ENCODE measurements at regions not wholly inside any gene's neighbourhood (a gene's known extent, or its start where the extent isn't known, plus 50 kb on each side); places are given as distances from the start of the nearest gene placed in this dataset.

- Mint-ChIP-seq H3K4me1 (no peaks in the 10 kb centered on the region), H3K9me3 (peaks cover 0 to 5% of the 10 kb centered on the region in 2 donors)
- no peak for ATAC-seq (replicated peaks)
Observed at GRCh38 chr18:55137602-55138001, 178.3 kb upstream of the CCDC68 start.

GRCh38 chr18:55136864-55137263 is 177.6 kb upstream of the CCDC68 start:
- no peak overlapping the region for H3K4me3 Mint-ChIP-seq
- ATAC-seq (replicated peaks) (no peak), DNase-seq (no peak)
- H3K27ac Mint-ChIP-seq, result no peak overlapping the region
- peaks cover 0 to 5% of the 10 kb centered on the region in 2 donors for H3K9me3 Mint-ChIP-seq
- no peaks in the 10 kb centered on the region for H3K4me1 Mint-ChIP-seq
- H3K36me3 Mint-ChIP-seq, result peaks cover 0 to 2% of the 10 kb centered on the region in 2 donors
- H3K27me3 Mint-ChIP-seq, result peaks cover 29% of the 10 kb centered on the region in 2 donors

More at GRCh38 chr18:55137602-55138001, 178.3 kb upstream of the CCDC68 start:
- Mint-ChIP-seq H3K4me3 (no peak overlapping the region), H3K36me3 (peaks cover 0 to 2% of the 10 kb centered on the region in 2 donors), H3K27me3 (peaks cover 29% of the 10 kb centered on the region in 2 donors), H3K27ac (no peak overlapping the region)
- no peak for DNase-seq

GRCh38 chr18:55136258-55136657 is 177.0 kb upstream of the CCDC68 start:
- Mint-ChIP-seq H3K9me3 (peaks cover 0 to 5% of the 10 kb centered on the region in 2 donors), H3K4me3 (no peak overlapping the region), H3K27me3 (peaks cover 29% of the 10 kb centered on the region in 2 donors), H3K36me3 (peaks cover 0 to 2% of the 10 kb centered on the region in 2 donors), H3K27ac (no peak overlapping the region), H3K4me1 (no peaks in the 10 kb centered on the region)
- peak in 1 of 2 donors; percentile 46 for ATAC-seq (replicated peaks)
- DNase-seq, result no peak

DNA sequence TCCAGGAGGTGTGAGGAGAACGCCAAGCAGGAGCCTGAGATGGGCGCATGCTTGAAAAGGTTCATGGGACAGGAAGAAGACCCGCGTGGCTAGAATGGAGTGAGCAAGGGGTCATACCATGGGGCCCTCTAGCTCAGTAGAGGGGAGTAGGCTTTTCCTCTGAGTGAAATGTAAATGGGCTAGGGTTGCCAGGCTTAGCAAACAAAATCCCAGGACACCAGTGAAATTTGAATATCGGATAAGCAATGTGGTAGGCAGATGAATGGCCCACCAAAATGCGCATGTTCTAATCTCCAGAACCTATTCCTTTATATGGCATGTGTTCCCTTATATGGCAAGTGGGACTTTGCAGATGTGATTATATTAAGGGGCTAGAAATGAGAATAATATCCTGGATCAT is 174.1 kb upstream of the CCDC68 start:
- DNase-seq, result no peak
- H3K4me1 Mint-ChIP-seq, result no peaks in the 10 kb centered on the region
- no peak overlapping the region for H3K27ac Mint-ChIP-seq
- peaks cover 0 to 2% of the 10 kb centered on the region in 2 donors for H3K36me3 Mint-ChIP-seq
- peaks cover 0 to 5% of the 10 kb centered on the region in 2 donors for H3K9me3 Mint-ChIP-seq
- peaks cover 25 to 27% of the 10 kb centered on the region in 2 donors for H3K27me3 Mint-ChIP-seq
- H3K4me3 Mint-ChIP-seq, result no peak overlapping the region
- no peak for ATAC-seq (replicated peaks)

DNA sequence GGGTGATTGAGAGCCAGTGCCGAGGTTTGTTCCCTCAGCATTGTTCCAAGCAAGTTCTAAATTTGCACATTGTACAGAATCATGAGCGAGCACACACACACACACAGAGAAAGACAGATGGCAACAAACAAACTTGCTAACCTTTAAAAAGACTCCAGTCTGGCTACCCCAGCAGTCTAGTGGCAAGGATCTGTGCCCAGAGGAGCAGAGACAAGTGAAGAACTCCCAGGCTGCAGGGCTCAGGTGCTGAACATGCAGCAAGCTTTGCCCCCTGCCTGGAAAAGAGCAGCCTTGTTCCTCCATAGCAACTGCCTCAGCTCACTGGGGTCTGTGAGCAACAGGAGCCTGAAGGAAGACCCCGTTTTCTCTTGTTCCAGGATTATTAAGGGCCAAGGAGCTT is 169.2 kb upstream of the CCDC68 start:
- Mint-ChIP-seq H3K36me3 (peaks cover 0 to 4% of the 10 kb centered on the region in 2 donors), H3K27me3 (peaks cover 8 to 11% of the 10 kb centered on the region in 2 donors), H3K4me3 (no peak overlapping the region), H3K27ac (no peak overlapping the region), H3K9me3 (peaks cover 7 to 8% of the 10 kb centered on the region in 2 donors), H3K4me1 (no peaks in the 10 kb centered on the region)
- ATAC-seq (replicated peaks) (no peak), DNase-seq (no peak)

DNA sequence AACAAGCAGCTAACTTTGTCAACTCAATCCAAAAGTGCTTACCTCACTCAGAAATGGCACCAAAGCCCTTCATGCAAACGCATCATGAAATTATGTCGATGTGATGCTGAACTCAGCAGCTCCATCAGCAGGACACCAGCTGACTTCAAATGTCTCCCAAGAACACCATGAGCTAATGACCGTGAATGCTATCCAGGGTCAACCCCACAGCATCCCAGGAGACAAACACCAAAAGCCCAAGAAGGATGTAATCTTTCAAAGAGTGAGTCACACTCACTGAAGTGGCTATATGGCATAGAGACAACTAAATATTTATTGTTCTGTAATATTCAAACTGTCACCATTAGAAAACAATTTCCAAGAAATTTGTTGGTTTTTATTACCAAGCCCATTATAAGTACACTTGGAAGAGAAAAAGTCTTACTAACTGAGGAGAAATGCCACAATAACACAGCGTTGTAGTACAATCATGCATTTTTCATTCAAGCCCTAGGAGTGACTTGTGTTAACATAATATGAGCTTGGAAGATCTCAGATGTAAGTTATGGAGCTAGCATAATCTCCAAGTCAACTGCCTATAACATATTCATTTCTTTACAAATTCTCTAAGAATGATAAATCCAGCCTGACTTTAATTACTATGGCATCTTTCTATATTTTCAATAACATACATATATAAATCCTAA is 165.0 kb upstream of the CCDC68 start:
- H3K4me3 Mint-ChIP-seq, result no peak overlapping the region
- no peak for ATAC-seq (replicated peaks)
- H3K36me3 Mint-ChIP-seq, result peaks cover 0 to 2% of the 10 kb centered on the region in 2 donors
- peaks cover 3 to 10% of the 10 kb centered on the region in 2 donors for H3K4me1 Mint-ChIP-seq
- H3K27ac Mint-ChIP-seq, result no peak overlapping the region
- peaks cover 7 to 9% of the 10 kb centered on the region in 2 donors for H3K9me3 Mint-ChIP-seq
- peaks cover 0 to under 1% of the 10 kb centered on the region in 2 donors for H3K27me3 Mint-ChIP-seq
- no peak for DNase-seq

GRCh38 chr18:55123361-55123760 is 164.1 kb upstream of the CCDC68 start:
- no peaks in the 10 kb centered on the region for H3K27me3 Mint-ChIP-seq
- no peak for ATAC-seq (replicated peaks)
- H3K27ac Mint-ChIP-seq, result no peak overlapping the region
- H3K9me3 Mint-ChIP-seq, result peaks cover 7 to 9% of the 10 kb centered on the region in 2 donors
- no peak for DNase-seq
- peaks cover 0 to 2% of the 10 kb centered on the region in 2 donors for H3K36me3 Mint-ChIP-seq
- no peak overlapping the region for H3K4me3 Mint-ChIP-seq
- H3K4me1 Mint-ChIP-seq, result peaks cover 3 to 10% of the 10 kb centered on the region in 2 donors

DNA sequence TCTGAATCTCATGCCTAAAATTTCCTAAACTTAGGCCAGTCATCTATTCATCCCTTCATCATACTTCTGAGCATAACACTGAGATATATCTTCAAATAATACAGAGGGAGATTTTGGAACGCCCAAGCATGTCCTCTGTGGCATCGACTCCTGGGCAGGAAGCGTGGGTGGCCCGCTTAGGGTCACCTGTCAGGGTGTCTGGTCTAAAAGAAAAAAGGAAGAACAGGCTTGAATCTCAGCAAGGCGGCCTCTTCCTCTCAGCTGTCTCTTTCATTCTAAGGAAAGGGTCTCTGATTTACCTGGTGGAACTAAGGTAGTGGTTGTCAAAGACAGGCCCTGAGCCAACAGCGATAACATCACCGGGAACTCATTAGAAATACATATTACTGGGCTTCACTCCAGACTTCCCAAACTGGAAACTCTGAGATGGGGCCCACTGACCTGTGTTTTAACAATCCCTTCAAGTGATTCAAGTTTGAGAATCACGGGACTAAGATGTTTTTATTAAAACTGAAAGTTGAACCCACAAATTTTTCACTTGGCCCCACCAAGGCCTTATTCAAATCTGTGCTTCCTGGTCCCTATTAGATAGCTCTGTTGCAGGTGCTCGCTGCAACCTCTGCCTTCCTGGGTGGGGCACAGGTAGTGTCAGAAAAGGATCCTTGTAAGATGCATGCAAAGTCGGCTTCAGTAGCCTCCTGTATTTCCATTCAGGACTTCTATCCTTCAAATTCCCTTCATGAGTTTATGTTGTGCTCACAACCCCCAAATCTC is 162.3 kb upstream of the CCDC68 start:
- ATAC-seq (replicated peaks) (no peak), DNase-seq (no peak)
- Mint-ChIP-seq H3K36me3 (no peaks in the 10 kb centered on the region), H3K27me3 (no peaks in the 10 kb centered on the region), H3K27ac (no peak overlapping the region), H3K4me1 (peaks cover 3 to 10% of the 10 kb centered on the region in 2 donors), H3K9me3 (peaks cover 0 to 5% of the 10 kb centered on the region in 2 donors), H3K4me3 (no peak overlapping the region)

- H3K27ac Mint-ChIP-seq, result no peak overlapping the region
- H3K27me3 Mint-ChIP-seq, result no peaks in the 10 kb centered on the region
- DNase-seq (no peak), ATAC-seq (replicated peaks) (no peak)
- H3K4me1 Mint-ChIP-seq, result peaks cover 3 to 10% of the 10 kb centered on the region in 2 donors
- no peaks in the 10 kb centered on the region for H3K36me3 Mint-ChIP-seq
- H3K9me3 Mint-ChIP-seq, result peaks cover 0 to 5% of the 10 kb centered on the region in 2 donors
- H3K4me3 Mint-ChIP-seq, result no peak overlapping the region
Observed at GRCh38 chr18:55120896-55121295, 161.6 kb upstream of the CCDC68 start.

- ATAC-seq (replicated peaks) (no peak), DNase-seq (no peak)
- H3K36me3 Mint-ChIP-seq, result no peaks in the 10 kb centered on the region
- H3K4me3 Mint-ChIP-seq, result no peak overlapping the region
- H3K27ac Mint-ChIP-seq, result no peak overlapping the region
- H3K27me3 Mint-ChIP-seq, result no peaks in the 10 kb centered on the region
- peaks cover 0 to 5% of the 10 kb centered on the region in 2 donors for H3K9me3 Mint-ChIP-seq
- peaks cover 3 to 10% of the 10 kb centered on the region in 2 donors for H3K4me1 Mint-ChIP-seq
Observed at GRCh38 chr18:55119434-55119833, 160.2 kb upstream of the CCDC68 start.

DNA sequence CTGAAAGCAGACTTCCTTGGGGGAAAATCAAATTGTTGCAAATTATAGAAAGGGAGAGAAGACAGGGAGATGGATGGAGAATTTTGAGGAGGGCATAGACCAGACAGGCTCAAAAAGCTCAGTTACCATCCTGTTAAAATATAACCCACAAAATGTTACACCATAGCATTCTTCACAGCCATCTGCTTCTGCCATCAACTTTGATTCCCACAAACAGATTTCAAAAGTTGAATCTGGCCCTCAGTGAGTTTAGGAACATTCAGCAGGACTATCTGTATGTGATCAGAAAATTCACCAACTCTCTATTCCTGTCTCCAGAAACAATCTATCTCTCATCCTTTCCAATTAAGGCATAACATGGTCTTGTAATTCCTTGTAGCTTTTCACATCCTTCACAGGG is 159.8 kb upstream of the CCDC68 start:
- ATAC-seq (replicated peaks) (no peak), DNase-seq (no peak)
- Mint-ChIP-seq H3K36me3 (no peaks in the 10 kb centered on the region), H3K4me3 (no peak overlapping the region), H3K9me3 (peaks cover 0 to 5% of the 10 kb centered on the region in 2 donors), H3K4me1 (peaks cover 3 to 10% of the 10 kb centered on the region in 2 donors), H3K27ac (no peak overlapping the region), H3K27me3 (no peaks in the 10 kb centered on the region)

GRCh38 chr18:55116863-55117262 is 157.6 kb upstream of the CCDC68 start:
- H3K4me3 Mint-ChIP-seq, result no peak overlapping the region
- peaks cover 0 to 3% of the 10 kb centered on the region in 2 donors for H3K9me3 Mint-ChIP-seq
- DNase-seq (no peak), ATAC-seq (replicated peaks) (no peak)
- H3K4me1 Mint-ChIP-seq, result peaks cover under 1 to 6% of the 10 kb centered on the region in 2 donors
- H3K27me3 Mint-ChIP-seq, result peaks cover 0 to 13% of the 10 kb centered on the region in 2 donors
- H3K36me3 Mint-ChIP-seq, result no peaks in the 10 kb centered on the region
- no peak overlapping the region for H3K27ac Mint-ChIP-seq

DNA sequence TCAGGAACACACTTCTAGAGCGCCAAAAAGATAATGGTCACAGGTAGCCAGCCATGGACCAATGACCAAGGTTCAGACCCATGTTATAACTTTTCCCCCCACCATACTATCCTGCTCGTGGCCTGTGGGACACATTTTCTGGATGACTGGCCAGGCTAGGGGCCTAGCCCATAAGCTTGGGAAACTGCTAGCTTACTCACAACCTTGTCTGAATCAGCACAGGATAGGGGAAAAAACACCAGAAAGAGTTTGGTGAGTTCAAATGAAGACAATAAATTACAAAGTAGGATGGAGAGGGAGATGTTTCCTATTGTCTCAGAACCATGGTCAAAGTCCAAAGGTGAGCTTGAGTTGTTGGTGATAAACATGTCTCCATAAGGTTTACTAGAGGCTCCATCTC is 156.3 kb upstream of the CCDC68 start:
- Mint-ChIP-seq H3K27me3 (peaks cover 0 to 13% of the 10 kb centered on the region in 2 donors), H3K36me3 (no peaks in the 10 kb centered on the region), H3K27ac (no peak overlapping the region), H3K4me3 (no peak overlapping the region), H3K4me1 (no peaks in the 10 kb centered on the region), H3K9me3 (no peaks in the 10 kb centered on the region)
- DNase-seq (no peak), ATAC-seq (replicated peaks) (no peak)

DNA sequence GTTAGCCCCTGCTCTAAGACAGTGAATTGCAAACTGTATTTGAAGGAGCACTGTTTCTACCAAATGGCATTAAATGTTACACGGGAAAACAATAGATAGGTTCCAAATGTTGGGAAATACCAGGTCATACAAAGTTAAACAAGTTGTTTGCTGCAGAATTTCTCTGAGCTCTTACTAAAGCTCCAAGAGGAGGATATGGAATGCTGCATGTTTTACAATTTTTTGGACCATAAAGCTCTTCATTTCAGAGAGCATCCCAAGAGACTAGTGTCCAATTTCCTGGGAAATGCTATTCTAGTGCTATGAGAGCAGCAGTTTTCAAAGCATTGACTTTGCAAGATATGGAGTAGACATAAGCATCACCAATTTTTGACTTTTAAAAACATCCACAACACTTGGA is 155.6 kb upstream of the CCDC68 start:
- ATAC-seq (replicated peaks), result no peak
- Mint-ChIP-seq H3K4me1 (peaks cover 0 to 2% of the 10 kb centered on the region in 2 donors), H3K9me3 (no peaks in the 10 kb centered on the region), H3K4me3 (no peak overlapping the region), H3K27ac (no peak overlapping the region), H3K36me3 (no peaks in the 10 kb centered on the region), H3K27me3 (peaks cover 0 to 13% of the 10 kb centered on the region in 2 donors)
- DNase-seq, result no peak

DNA sequence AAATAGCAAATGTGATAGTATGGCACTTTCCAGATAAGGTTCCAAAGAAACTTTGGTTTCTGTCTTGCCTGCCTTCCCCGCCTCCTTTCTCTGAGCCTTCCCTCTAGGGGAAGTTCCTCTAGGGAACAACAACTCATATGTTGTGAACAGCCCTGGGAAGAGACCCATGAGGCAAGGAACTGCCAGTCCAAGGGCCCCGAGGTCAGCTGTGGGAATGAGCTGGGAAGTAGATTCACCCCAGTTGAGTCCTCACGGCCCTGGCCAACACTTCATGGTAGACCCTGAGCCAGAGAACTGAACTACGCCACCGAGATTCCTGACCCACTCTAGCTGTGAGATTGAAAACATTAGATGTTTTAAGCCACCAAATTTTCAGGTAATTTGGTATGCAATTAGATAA is 154.5 kb upstream of the CCDC68 start:
- Mint-ChIP-seq H3K4me1 (peaks cover 0 to 2% of the 10 kb centered on the region in 2 donors), H3K4me3 (no peak overlapping the region), H3K9me3 (no peaks in the 10 kb centered on the region), H3K36me3 (no peaks in the 10 kb centered on the region), H3K27me3 (peaks cover 0 to 13% of the 10 kb centered on the region in 2 donors), H3K27ac (no peak overlapping the region)
- no peak for ATAC-seq (replicated peaks)
- DNase-seq, result no peak
